C4-2B (cell line): ENCODE measurements at regions not wholly inside any gene's neighbourhood (a gene's known extent, or its start where the extent isn't known, plus 50 kb on each side); places are given as distances from the start of the nearest gene placed in this dataset.

Experiments
- ZFX ChIP-seq: fragments of 450-650 bp; IDR thresholded peaks from 2 replicates; pipeline ENCODE4 v1.6.1; 2017
- TF ChIP-seq, protein P1 (sequence below): fragments of 450-650 bp; conservative IDR thresholded peaks from 2 replicates; pipeline ENCODE4 v1.5.1; 2017; ENCODE audit warnings: mild to moderate bottlenecking

DNA sequence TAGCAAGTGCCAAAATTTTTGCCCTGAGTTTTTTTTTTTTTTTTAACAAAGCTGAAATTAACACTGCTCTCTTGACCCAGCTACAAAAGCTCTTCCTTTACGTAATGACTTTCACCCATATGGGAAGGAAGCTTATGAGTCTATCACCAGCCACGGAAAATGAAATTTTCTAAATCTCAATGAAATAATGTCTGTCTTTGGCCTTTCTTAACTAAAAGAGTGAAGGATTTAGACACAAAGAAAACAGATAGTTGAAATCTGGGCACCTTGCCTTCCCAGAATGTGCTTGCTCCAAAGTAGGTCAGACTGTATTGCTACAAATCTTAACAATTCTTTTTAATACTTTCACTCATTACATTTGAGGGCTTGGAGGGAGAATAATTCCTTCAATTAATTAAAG is 180.8 kb upstream of the MGAT5 start:
- TF ChIP-seq, protein P1, sequence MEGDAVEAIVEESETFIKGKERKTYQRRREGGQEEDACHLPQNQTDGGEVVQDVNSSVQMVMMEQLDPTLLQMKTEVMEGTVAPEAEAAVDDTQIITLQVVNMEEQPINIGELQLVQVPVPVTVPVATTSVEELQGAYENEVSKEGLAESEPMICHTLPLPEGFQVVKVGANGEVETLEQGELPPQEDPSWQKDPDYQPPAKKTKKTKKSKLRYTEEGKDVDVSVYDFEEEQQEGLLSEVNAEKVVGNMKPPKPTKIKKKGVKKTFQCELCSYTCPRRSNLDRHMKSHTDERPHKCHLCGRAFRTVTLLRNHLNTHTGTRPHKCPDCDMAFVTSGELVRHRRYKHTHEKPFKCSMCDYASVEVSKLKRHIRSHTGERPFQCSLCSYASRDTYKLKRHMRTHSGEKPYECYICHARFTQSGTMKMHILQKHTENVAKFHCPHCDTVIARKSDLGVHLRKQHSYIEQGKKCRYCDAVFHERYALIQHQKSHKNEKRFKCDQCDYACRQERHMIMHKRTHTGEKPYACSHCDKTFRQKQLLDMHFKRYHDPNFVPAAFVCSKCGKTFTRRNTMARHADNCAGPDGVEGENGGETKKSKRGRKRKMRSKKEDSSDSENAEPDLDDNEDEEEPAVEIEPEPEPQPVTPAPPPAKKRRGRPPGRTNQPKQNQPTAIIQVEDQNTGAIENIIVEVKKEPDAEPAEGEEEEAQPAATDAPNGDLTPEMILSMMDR: no peak
- no peak for TF ChIP-seq ZFX
